ENCODE measurements at regions not wholly inside any gene's neighbourhood (a gene's known extent, or its start where the extent isn't known, plus 50 kb on each side); places are given as distances from the start of the nearest gene placed in this dataset.

- TF ChIP-seq CTCF (IDR thresholded peaks at IDR 0.05 in 4 of 5, conservative IDR thresholded peaks at IDR 0.05 in 1 of 5) (no peak), POLR2A (IDR thresholded peaks at IDR 0.05) (no peak)
Measured at GRCh38 chr1:68751723-68752122, 254.8 kb upstream of the DEPDC1 start.

Data from gastrocnemius medialis (tissue), 4 donors.